ENCODE measurements at regions not wholly inside any gene's neighbourhood (a gene's known extent, or its start where the extent isn't known, plus 50 kb on each side); places are given as distances from the start of the nearest gene placed in this dataset.

DNA sequence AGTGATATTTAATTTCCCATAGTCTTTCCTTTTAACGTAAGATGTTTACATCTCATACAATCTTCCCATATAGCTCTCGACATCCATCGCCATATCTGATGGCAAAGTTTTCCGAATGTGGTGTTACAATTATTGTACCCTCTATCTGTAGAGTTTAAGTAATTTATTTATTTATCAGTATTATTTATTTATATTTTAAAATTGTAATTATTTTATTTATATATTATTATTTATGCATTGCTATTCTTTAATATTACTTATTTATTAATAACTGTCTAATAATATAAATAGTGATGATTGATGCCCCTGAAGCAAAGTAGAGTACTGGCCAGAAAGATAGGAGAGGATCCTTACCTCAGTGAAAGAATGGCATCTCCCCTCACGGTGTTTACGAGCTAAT, 812.9 kb downstream of the VGLL3 start:
- DNase-seq, result no peak

DNA sequence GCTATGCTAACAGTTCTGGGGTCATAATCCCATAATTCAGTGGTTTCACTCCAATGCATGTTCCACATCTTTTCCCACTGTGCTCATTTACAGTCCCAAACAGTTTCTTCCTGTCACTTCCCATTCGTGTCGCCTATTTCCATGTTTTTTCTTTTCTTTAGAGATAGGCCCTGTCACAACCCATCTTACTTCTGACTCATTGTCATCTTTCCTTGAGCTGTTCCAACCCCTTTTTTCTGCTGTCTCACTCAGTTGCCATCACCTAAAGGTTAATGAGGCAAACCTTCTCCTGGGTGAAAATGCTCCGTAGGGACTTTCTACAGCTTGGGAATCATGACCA, 814.5 kb downstream of the VGLL3 start:
- no peak for DNase-seq

DNA sequence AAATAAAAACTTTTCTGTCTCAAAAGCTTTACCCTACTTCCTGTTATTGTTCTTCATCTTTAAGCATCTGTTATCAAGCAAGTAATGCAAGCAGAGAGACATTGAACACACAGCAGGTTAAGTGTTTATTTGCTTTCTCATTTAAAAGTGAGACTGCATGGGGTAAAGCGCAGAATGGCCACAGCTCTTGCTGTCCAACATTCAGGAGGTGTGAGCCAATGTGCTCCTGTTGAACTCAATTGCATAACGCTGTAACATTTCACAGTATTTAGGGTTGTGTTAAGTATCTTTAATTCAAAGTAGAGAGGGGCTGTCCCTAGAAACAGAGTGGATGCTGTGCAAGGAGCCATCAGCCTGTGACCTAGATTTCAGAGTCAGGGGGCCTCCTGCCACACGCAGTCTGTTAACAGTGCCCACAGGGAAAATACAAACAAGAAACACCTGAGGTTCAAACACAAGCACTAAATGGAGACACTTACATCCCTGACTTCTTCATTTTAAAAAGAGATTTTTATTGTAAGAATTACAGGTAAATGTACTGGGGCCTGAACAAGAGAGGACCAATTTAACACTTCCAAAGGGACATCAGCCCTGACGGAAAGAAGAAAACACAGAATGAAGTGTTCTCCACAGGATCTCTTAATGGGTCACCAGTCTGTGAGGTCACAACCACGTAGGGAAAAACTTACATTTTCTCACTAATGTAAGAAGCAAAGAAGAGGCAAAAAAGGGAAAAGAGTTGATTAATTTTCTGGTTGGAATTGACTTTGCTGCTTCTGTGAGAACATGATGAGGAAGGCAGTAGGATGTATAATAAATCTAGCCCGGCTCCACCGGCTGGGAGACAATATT, 815.1 kb downstream of the VGLL3 start:
- DNase-seq, result no peak

DNA sequence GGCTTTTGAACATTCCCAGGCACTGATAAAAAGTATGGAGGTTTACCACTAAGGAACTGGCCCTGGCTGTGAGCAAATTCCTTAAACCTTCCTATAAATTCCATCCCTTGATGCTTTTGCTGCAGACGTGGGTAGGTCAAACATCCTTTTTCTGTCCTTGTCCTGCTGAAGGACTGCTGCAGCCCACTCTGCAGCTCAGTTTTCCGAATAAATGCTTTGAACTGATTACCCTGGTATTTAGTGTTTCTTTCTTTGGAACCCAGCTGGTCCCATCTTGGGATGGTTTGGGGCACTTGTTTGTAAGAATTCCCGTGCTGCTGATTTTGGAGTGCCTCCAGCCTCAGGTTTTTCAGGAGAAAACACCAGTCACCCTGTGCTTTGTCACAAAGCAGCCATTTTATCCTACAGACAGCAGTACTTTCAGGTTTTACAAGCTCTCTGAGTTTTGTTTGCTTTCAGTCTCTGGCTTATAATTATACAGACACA, 815.9 kb downstream of the VGLL3 start:
- no peak for DNase-seq

DNA sequence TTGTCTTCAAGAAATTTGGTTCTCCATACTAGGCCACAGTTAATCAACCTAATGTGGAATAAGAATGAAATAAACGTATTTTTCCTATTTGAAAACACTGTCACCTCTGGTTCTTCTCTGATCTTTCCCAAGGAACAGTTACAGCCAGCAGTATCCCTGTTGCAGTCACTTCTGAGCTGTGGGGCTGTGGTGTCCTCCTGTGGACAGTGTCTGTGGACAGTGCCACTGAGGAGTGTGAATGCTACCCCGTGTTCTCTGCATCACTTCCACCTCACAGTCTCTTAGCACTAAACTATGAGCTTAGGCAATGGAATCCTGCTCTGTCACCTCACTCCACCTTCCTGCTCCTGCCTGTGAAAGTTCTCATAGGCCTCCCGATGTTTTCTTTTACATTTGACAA, 817.5 kb downstream of the VGLL3 start:
- peak in 4 of 56 donors; percentile 2 to 13 (median 4) for DNase-seq

DNA sequence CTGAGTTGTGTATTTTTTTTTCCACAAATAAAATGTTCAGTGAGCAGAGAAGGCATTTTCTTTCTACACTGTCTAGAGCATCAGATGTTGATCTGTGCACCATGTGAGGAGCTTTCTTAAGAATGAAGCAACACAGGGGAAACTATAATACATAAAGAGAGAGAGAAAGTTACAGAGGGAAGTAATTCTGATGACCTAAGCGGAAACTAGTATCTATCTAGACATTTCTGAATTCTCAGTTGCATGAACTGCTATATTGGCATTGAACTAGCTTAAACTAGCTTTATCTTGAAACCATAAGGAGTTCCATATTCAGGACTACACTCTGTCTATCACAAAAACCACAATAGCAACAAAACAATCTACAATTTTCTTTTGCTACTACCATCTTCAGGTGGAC, 822.4 kb downstream of the VGLL3 start:
- no peak for DNase-seq

DNA sequence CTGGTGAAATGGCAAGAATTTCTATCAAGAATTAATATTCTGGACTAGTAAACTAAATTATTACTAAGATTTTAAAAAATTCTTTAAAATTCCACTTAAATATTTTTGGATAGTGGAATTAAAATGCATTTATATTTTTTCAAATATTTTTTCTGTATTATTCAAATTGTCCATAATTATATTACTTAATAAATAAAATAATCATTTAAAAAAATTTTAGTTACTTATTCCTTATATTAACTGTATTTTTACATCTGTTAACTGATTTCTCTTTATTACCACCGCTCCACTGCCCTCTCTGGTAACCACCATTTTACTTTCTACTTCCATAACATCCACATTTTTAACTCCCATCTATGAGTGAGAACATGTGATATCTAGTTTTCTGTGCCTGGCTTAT, 828.4 kb downstream of the VGLL3 start:
- DNase-seq, result no peak

DNA sequence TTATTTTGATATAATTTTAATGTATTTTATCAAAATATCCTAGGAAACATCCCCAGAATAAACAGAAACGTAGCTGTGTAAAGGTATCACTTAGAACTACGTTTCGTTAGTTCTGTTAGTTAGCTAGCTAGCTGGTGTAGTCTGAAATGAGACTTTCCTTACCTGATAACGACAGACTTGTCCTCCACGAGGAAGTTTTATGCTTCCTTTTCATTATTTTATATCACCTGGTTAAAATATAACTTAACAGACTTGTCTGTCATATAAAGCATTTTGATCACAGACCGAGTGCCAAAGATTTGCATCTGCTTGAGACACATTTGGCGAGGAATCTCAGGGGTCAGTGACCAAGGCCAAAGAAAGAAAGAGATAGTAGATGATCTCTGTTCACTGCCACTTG, 829.5 kb downstream of the VGLL3 start:
- DNase-seq, result no peak

DNA sequence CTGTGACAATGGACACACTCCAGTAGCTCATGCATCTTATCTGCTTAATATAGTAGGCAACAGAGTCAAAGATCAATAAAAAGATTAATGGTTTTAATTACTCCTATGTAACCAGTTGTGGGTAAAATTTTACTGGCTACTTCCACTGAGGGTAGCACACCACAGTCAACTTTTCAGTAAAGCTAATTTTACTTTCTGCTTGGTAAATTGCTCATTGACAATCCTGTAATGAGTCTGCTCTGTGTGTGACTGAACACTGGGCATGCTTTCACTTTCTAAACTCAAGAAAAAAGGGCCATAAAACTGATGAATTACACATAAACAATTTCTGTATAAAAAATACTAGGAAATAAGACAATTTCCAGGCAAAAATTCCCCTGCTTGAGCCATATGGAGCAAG, 838.3 kb downstream of the VGLL3 start:
- DNase-seq, result no peak

DNA sequence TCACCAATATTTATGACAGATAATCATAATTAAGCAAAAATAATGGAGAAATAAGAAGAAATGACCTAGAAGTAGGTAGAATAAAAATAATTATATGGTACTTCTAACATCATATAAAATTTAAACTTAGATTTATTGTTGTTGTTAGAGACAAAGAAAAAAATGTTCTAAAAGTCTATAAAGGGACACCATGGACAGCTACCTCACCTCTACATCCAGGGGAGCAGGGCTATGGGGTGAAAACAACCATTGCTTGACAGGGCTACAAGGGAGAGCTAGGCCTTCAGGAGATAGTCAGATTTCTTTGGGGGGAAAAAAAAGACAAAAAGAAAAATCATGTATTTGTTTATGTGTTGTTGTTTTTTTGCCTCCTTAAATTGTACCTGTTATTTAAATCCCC, 841.9 kb downstream of the VGLL3 start:
- no peak for DNase-seq

DNA sequence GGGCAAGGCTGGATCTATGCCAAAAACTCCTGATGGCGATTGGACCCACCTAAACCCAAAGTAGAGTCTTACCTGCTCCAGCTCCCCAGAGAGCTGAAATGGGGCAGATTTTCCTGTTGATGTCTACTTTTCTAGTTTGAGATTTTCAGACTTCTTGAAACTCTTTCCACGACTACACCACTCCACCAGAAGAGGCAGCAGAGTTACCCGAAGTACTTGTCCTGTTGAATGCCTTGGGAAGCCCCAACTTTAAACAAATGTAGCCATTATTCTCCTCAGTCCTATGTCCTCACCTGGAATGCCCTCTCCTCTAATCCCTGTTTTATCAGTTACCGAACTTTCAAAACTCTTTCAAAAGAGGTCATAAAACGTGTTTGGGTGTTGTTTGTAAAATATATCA, 843.8 kb downstream of the VGLL3 start:
- DNase-seq, result no peak

DNA sequence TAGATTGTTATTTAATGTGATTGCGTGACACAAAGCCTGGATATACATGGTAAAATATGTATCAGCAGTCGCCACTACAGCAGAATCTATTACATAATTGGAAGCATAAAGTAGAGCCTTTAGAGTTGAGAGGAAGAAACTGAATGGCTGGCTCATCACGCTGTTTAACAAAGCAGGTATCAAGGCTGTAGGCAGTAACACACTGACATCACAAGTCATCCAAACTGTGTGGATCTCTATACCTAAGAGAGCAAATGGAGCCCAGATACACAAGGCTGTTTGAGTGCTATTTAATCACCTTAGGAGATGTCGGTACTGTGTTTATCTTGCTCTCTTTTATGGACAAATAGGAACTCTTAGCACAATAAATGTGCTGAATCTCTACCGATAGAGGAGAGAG, 864.4 kb downstream of the VGLL3 start:
- no peak for DNase-seq

Measured in amygdala (tissue), 56 donors.